HG03520 (cell line): ENCODE measurements at regions not wholly inside any gene's neighbourhood (a gene's known extent, or its start where the extent isn't known, plus 50 kb on each side); places are given as distances from the start of the nearest gene placed in this dataset.

Source experiments
- ATAC-seq: cut with Tn5 transposase; IDR thresholded peaks from one replicate; pipeline ENCODE4 v1.9.1; 2021; ENCODE audit warnings: mild to moderate bottlenecking, moderate library complexity; ENCODE audit not compliant: unreplicated experiment

GRCh38 chr2:16283071-16283850 is 342.9 kb downstream of the MYCN start:
- no peak for ATAC-seq

- no peak for ATAC-seq
These were observed 342.2 kb downstream of the MYCN start for GRCh38 chr2:16282511-16282910.

- peak; percentile 51 for ATAC-seq
These were observed 341.3 kb downstream of the MYCN start for GRCh38 chr2:16281451-16282335.

GRCh38 chr2:16280081-16280480 is 339.7 kb downstream of the MYCN start:
- ATAC-seq = no peak

GRCh38 chr2:16279641-16280040 is 339.3 kb downstream of the MYCN start:
- no peak for ATAC-seq

GRCh38 chr2:16279201-16279570 is 338.8 kb downstream of the MYCN start:
- ATAC-seq = no peak

- ATAC-seq = no peak
These were observed 338.3 kb downstream of the MYCN start for GRCh38 chr2:16278421-16279200.

- no peak for ATAC-seq
These were observed 336.8 kb downstream of the MYCN start for GRCh38 chr2:16277117-16277516.

- ATAC-seq = no peak
These were observed 335.3 kb downstream of the MYCN start for GRCh38 chr2:16275661-16276060.

- ATAC-seq = no peak
These were observed 334.8 kb downstream of the MYCN start for GRCh38 chr2:16275131-16275530.

GRCh38 chr2:16273111-16273510 is 332.8 kb downstream of the MYCN start:
- no peak for ATAC-seq

- no peak for ATAC-seq
These were observed 331.9 kb downstream of the MYCN start for GRCh38 chr2:16272038-16272788.

GRCh38 chr2:16271231-16271896 is 331.0 kb downstream of the MYCN start:
- no peak for ATAC-seq

GRCh38 chr2:16270441-16270840 is 330.1 kb downstream of the MYCN start:
- ATAC-seq = no peak

GRCh38 chr2:16268301-16269000 is 328.1 kb downstream of the MYCN start:
- no peak for ATAC-seq

- no peak for ATAC-seq
These were observed 326.2 kb downstream of the MYCN start for GRCh38 chr2:16266571-16266970.

- ATAC-seq = no peak
These were observed 324.7 kb downstream of the MYCN start for GRCh38 chr2:16264931-16265540.

- ATAC-seq = no peak
These were observed 324.1 kb downstream of the MYCN start for GRCh38 chr2:16264491-16264890.
